ENCODE measurements at regions not wholly inside any gene's neighbourhood (a gene's known extent, or its start where the extent isn't known, plus 50 kb on each side); places are given as distances from the start of the nearest gene placed in this dataset.

GRCh38 chr5:124349931-124350330 is 396.5 kb downstream of the ZNF608 start:
- TF ChIP-seq CTCF (IDR thresholded peaks at IDR 0.05; ENCODE audit: control extremely low read depth in 1 of 3, insufficient read depth in 1 of 3, low read depth in 1 of 3, low read length in 3 of 3) (no peak), YY1 (IDR thresholded peaks at IDR 0.05; ENCODE audit: low read depth, low read length) (no peak)

All from H1 (cell line).